ENCODE measurements at regions not wholly inside any gene's neighbourhood (a gene's known extent, or its start where the extent isn't known, plus 50 kb on each side); places are given as distances from the start of the nearest gene placed in this dataset.

DNA sequence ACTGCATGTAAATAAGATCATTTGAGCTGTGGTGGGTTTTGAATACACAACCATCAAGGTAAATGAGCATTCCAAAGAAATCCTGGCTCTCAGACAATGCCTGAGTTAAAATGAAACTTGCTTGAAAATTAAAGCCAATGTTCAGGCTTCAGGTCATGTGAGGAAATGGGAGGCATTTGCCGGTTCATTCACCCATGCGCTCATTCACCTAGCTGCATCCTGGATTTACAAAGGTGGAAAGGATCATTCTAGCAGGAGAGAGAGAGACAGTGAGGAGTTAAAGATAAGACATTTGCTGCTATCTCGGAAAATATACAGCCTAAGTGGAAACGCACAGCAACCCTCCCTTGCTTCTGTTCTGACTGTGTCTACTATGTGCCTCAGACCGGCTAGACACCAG is 143.8 kb upstream of the KLF4 start:
- no TSS peak for BruUV-seq (replicated peaks)
- H3K4me3 ChIP-seq (replicated peaks in 1 of 3; ENCODE audit: insufficient read depth in 1 of 3, low read depth in 1 of 3, low read length in 3 of 3), result no peak overlapping the region
- no peak overlapping the region for H3K4me2 ChIP-seq (ENCODE audit: insufficient read depth, low read length)
- H3K27ac ChIP-seq (ENCODE audit: insufficient read depth, low read depth, low read length), result no peak overlapping the region
- ChIA-PET CTCF (no interaction called here), POLR2A (no interaction called here)
- TF ChIP-seq POLR2A (IDR thresholded peaks at IDR 0.05; ENCODE audit: low read depth, low read length) (no peak), GATA2 (IDR thresholded peaks at IDR 0.05; ENCODE audit: insufficient read depth, insufficient read length, low read depth, low read length) (no peak), EZH2 (IDR thresholded peaks at IDR 0.05; ENCODE audit: borderline replicate concordance, low read depth, low read length, severe bottlenecking) (no peak), FOS (IDR thresholded peaks at IDR 0.05; ENCODE audit: borderline replicate concordance, insufficient read depth, low read length) (no peak), MYC (IDR thresholded peaks at IDR 0.05; ENCODE audit: low read depth, low read length) (no peak), MAX (IDR thresholded peaks at IDR 0.05; ENCODE audit: insufficient read depth, insufficient read length) (no peak), JUN (IDR thresholded peaks at IDR 0.05; ENCODE audit: borderline replicate concordance, insufficient read depth, insufficient read length, low read depth) (no peak), POLR2AphosphoS5 (IDR thresholded peaks at IDR 0.05; ENCODE audit: insufficient read depth, low read depth, low read length) (no peak)
- TF ChIP-seq, protein P1, sequence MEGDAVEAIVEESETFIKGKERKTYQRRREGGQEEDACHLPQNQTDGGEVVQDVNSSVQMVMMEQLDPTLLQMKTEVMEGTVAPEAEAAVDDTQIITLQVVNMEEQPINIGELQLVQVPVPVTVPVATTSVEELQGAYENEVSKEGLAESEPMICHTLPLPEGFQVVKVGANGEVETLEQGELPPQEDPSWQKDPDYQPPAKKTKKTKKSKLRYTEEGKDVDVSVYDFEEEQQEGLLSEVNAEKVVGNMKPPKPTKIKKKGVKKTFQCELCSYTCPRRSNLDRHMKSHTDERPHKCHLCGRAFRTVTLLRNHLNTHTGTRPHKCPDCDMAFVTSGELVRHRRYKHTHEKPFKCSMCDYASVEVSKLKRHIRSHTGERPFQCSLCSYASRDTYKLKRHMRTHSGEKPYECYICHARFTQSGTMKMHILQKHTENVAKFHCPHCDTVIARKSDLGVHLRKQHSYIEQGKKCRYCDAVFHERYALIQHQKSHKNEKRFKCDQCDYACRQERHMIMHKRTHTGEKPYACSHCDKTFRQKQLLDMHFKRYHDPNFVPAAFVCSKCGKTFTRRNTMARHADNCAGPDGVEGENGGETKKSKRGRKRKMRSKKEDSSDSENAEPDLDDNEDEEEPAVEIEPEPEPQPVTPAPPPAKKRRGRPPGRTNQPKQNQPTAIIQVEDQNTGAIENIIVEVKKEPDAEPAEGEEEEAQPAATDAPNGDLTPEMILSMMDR (IDR thresholded peaks at IDR 0.05; ENCODE audit: extremely low read depth in 1 of 2, insufficient read depth in 1 of 2, low read depth in 1 of 2, low read length in 2 of 2), result no peak
- H3K79me2 ChIP-seq (ENCODE audit: control insufficient read depth, insufficient read depth, low read length), result no peaks in the 10 kb centered on the region
- no peak overlapping the region for H3K9ac ChIP-seq (replicated peaks; ENCODE audit: extremely low read depth, insufficient read depth, low read length)
- no peaks in the 10 kb centered on the region for H3K9me3 ChIP-seq (replicated peaks; ENCODE audit: control insufficient read depth, insufficient read depth, low read length)
- dilution Hi-C loops (cut with MboI; ENCODE audit: extremely low pct_ligation_motif_present, low sequenced_read_pairs) (no loop called here), intact Hi-C loops (cut with micrococcal nuclease) (loop anchor here (10.0 kb wide), 1 partner anchor 641 kb away; no protein-coding TSS in a partner anchor)
- no peaks in the 10 kb centered on the region for H3K9me1 ChIP-seq (replicated peaks; ENCODE audit: control insufficient read depth, extremely low read depth, insufficient read depth, low read length)
- no peaks in the 10 kb centered on the region for H4K20me1 ChIP-seq (replicated peaks; ENCODE audit: control insufficient read depth, extremely low read depth, insufficient read depth, low read length)
- no peak for FAIRE-seq
- H3K36me3 ChIP-seq (ENCODE audit: control insufficient read depth in 2 of 2, extremely low read depth in 1 of 2, insufficient read depth in 2 of 2, low read length in 2 of 2), result no peaks in the 10 kb centered on the region
- peaks cover 0 to 1% of the 10 kb centered on the region in 2 experiments for H3K27me3 ChIP-seq (ENCODE audit: control insufficient read depth in 2 of 2, insufficient read depth in 2 of 2, low read length in 2 of 2)
- DNase-seq (ENCODE audit: low read depth, low spot score), result no peak
- H2AFZ ChIP-seq (ENCODE audit: low read depth, low read length), result no peak overlapping the region
- H3K4me1 ChIP-seq (ENCODE audit: control insufficient read depth, extremely low read depth, insufficient read depth, low read length), result peaks cover 6% of the 10 kb centered on the region

Data from endothelial cell of umbilical vein (primary cell).